GM18909 (cell line): ENCODE measurements at regions not wholly inside any gene's neighbourhood (a gene's known extent, or its start where the extent isn't known, plus 50 kb on each side); places are given as distances from the start of the nearest gene placed in this dataset.
"Not testable (repeated sequence)": the region's sequence is repeated elsewhere in the genome, so short reads cannot be mapped to it uniquely, and the experiment has no call there.

Source experiments
- ATAC-seq: cut with Tn5 transposase; IDR thresholded peaks from one replicate; pipeline ENCODE4 v1.9.1; 2021; ENCODE audit warnings: mild to moderate bottlenecking; ENCODE audit not compliant: unreplicated experiment, poor library complexity

DNA sequence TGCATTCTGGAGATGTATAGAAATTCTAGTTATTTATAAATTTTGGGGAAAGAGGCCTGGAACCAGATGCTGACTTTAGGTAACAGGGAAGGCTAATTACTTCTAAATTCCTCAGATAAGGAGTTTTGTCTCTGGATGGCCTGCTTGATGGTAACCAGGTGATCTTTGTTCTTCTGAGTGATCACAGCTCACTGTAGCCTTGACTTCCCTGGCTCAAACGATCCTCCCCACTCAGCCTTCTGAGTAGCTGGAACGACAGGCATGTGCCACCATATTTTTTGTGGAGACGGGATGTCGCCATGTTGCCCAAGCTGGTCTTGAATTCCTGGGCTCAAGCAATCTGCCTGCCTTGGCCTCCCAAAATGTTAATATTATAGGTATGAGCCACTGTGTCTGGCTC lies 54.4 kb upstream of the MSH6 start:
- ATAC-seq, result no peak

DNA sequence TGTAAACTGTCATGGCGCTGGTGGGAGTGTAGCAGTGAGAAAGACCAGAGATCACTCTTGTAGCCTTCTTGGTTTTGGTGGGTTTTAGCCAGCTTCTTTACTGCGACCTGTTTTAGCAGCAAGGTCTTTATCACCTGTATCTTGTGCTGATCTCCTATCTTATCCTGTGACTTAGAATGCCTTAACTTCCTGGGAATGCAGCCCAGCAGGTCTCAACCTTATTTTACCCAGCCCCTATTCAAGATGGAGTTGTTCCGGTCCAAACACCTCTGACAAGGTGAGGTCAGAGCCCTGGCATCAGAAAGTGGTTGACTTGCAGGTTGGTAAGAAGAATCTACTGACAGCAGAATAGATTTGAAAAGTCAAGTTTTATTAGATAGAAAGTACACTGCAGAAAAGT lies 55.0 kb upstream of the MSH6 start:
- no peak for ATAC-seq

DNA sequence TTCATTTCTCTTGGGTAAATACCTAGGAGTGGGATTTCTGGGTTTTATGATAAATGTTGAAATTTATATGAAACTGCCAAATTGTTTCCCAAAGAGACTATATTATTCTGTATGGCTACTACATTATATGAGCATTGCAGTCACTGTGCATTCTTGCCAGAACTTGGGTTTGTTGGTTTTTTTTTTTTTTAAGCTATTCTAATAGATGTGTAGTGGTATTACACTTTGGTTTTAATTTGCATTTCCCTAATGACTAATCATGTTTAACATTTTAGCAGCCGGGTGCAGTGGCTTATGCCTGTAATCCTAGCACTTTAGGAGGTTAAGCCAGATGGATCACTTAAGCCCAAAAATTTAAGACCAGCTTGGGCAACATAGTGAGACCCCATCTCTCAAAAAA lies 56.0 kb upstream of the MSH6 start:
- not testable (repeated sequence) for ATAC-seq

DNA sequence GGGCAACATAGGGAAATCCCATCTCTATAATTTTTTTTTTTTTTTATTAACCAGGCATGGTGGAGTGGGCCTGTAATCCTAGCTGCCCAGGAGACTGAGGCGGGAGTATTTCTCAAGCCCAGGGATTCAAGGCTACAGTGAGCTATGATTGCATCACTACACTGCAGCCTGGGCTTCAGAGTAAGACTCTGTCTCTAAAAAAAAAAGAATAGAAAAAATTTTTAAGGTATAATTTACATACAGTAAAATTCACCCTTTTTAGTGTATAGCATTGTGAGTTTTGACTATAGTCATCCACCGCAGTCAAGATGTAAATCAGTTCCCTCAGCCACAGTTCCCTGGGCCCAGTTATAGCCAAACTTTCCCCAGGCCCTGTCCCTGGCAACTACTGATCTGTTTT lies 57.1 kb upstream of the MSH6 start:
- no peak for ATAC-seq

DNA sequence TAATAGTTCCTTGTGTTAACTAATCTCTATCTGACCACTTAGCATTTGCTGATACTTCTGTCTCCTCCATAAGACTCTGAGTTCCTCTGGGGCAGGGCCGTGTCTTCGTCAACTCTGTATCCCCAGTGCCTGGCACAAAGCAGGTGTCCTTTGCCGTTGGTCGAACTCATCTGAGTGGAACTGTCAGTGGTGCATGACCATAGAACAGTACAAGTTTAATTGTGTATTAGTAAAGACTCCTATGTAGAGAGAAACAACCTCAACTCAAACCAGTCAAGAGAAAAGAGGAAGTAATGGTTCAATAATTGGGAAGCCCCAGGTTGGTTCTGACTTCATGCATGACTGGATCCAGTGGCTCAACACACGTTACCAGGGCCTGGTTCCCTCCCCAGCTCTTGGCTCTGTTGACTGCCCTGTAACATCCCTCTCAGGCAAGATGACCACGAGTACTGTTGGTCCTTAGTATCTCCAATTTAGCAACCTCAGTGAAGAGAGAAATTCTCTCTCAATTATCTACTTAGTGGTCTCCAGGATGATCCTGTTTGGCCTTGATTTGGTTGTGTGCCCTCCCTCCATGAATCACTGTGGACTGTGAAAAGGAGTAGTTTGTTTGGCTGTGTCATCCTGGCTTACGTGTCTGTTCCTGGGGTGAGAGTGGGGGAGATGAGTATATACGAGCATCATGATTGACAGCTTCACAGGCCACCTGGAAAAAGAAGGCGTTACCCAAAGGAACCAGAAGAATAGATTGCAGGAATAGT lies 58.5 kb upstream of the MSH6 start:
- ATAC-seq, result peak; percentile 88

DNA sequence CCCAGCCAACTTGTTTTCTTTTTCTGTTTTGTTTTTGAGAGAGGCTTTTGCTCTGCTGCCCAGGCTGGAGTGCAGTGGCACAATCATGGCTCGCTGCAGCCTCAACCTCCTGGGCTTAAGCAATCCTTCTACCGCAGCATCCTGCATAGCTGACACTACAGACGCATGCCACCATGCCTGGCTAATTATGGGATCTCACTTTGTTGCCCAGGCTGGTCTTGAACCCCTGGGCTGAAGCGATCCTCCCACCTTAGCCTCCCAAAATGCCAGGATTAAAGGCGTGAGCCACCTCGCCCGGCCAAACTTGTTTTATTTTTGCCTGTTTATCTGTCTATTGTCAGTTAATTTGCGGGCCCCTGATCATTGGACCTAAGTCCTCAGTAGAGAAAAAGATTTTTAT lies 61.6 kb upstream of the MSH6 start:
- no peak for ATAC-seq

DNA sequence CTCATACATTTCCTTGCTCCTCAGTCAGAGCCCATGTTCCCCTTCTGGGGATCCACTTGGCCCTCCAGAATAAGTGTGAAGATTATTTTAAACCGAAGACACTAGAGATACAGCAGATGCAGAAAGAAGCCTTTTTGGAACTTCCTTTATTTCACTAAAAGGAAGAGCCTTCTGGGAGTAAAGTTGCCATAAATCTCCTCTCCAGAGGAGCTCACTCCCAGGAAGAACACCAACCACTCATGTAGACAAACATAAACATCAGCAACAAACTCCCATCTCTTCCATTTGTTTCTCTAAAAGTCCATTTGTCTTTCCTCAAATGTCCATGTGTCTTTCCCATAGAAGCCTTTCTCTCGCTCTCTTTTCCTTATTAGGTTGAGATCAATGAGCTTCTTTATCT lies 62.4 kb upstream of the MSH6 start:
- no peak for ATAC-seq

DNA sequence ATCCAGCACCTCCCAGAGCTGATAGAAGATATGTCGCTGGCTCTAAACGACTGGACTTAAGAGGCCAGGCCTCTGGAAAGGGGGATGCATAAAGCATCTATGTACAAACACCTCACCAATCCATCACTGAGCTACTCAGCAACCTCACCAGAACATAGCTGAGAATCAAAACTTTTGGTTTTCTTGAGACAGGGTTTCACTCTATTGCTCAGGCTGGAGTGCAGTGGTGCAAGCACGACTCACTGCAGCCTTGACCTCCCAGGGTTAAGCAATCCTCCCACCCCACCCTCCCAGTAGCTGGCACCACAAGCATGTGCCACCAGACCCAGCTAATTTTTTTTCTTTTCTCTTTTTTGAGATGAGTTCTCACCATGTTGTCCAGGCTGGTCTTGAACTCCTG lies 62.9 kb upstream of the MSH6 start:
- no peak for ATAC-seq

DNA sequence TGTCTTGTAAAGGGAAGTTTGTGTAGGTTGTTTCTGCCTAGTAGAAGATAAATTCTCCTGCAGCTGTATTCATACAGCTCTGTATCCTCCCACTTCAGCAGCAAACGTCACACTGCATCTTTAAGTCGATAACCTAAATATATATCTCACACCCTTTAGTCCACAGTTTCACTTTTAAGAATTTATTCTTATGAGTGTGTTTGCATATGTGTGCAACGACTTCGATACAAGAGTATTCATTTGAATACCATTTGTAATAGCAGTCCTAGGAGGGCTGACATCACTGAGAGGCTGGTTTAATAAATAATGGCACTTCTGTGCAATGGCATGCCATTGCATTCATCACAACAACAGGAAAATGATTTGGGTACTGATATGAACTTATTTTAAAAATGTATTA lies 63.8 kb upstream of the MSH6 start:
- peak; percentile 75 for ATAC-seq

DNA sequence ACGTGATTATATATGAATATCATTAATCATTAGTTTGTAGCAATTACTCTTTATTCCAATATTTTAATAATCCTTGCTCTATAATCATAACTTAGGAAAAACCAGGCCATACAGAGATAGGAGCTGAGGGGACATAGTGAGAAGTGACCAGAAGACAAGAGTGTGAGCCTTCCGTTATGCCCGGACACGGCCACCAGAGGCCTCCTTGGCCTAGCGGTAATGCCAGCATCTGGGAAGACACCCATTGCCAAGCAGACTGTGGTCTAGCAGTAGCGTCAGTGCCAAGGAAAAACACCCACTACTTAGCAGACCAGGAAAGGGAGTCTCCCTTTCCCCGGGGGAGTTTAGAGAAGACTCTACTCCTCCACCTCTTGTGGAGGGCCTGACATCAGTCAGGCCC lies 66.6 kb upstream of the MSH6 start:
- not testable (repeated sequence) for ATAC-seq

DNA sequence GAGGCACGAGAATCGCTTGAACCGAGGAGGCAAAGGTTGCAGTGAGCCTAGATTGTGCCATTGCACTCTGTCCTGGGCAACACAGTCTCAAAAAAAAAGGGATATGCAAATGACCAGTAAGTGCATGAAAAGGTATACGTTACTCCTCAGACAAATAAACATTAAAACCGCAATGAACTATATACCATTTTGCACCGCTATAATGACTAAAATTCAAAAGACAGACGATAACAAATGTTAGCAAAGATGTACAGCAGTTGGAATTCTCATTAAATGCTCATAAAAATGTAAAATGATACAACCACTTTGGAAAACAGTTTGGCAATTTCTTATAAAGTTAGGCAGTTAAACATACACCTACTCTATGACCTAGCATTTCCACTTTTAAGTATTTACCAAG lies 67.4 kb upstream of the MSH6 start:
- ATAC-seq, result no peak

DNA sequence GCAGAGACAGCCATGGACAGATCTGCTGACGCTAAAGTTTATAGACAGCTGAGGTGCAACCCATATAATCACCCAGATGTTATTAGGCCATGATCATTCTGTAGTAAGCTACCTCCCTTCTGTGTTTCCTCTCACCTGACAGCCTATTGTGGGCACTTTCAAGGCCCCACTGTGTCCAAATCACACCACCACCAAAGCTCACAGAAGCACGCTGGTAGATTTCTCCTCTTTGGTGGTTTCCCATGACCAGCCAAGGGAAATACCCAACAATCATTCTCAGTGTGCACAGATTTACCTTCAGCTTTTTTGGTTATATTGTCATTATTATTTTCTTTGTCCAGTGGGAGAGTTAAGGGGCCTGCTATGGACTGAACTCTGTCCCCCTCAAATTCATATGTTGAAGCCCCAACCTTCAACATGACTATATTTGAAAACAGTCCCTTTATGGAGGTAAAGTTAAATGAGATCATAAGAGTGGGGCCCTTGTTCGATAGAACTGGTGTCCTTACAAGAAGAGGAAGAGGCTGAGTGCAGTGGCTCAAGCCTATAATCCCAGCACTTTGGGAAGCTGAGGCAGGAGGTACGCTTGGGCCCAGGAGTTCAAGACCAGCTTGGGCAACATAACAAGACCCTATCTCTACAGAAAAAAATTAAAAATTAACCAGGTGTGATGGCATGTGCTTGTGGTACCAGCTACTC lies 74.0 kb upstream of the MSH6 start:
- ATAC-seq, result peak; percentile 81

DNA sequence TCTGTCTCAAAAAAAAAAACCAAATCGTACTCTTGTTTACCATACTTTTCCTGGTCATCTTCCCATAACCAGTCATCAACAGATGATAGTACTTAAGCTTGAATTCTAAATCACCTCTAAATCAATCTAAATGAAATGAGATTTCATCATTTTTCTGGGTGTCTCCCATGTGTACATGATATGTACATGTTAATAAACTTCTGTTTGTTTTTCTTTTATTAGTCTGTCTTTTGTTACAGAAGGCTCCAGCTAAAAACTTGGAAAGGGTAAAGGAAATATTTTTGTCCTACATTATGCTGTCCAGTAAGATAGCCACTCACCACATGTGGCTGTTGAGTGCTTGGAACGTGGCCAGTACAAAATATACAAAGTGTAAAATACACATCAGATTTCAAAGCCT lies 78.7 kb upstream of the MSH6 start:
- no peak for ATAC-seq

DNA sequence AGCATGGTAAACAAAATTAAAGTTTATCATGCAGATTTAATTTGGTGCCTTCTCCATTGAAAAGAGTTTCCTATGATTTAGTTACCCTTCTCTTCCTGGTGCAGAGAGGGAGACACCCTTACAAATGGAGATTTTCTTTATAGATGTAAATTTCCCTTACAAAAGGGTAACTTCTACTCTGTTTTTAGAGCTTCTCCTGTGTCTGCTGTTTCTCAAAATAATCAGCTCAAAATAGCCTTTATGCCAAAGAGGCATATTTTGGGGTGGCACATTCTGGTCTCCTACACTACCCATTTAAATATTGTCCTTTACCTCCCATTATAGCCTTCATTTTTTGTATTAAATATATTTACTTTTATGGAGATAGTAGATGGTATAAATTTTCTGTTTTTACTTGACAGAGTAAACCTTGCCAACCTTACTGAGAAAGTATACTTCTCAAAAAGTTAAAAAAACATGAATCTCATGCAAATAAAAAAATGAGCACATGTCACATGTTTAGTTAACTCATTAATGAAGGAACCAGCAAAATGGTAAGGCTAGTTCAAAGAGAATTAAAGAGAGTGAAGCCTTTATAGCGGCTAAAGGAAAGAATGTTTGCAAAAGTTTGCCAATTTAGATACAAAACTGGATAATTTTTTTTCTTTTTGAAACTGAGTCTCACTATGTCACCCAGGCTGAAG lies 83.3 kb upstream of the MSH6 start:
- ATAC-seq, result no peak

DNA sequence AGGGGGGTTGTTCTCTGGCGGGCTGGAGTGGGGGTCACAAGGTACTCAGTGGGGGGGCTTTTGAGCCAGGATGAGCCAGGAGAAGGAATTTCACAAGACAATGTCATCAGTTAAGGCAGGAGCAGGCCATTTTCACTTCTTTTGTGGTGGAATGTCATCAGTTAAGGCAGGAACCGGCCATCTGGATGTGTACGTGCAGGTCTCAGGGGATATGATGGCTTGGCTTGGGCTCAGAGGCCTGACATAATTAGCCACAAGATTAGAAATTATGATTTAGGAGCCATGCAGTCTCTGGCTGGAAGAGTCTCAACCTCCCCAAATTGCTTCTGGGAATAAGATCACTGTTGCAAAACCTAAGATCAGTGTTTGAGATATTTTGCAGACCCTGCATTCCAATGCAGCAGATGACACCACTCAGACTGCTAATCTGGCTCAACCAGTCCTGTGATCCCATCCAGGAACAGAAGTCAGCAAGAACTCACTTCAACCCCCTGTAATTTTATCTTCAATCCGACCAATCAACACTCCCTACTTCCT lies 84.4 kb upstream of the MSH6 start:
- not testable (repeated sequence) for ATAC-seq

DNA sequence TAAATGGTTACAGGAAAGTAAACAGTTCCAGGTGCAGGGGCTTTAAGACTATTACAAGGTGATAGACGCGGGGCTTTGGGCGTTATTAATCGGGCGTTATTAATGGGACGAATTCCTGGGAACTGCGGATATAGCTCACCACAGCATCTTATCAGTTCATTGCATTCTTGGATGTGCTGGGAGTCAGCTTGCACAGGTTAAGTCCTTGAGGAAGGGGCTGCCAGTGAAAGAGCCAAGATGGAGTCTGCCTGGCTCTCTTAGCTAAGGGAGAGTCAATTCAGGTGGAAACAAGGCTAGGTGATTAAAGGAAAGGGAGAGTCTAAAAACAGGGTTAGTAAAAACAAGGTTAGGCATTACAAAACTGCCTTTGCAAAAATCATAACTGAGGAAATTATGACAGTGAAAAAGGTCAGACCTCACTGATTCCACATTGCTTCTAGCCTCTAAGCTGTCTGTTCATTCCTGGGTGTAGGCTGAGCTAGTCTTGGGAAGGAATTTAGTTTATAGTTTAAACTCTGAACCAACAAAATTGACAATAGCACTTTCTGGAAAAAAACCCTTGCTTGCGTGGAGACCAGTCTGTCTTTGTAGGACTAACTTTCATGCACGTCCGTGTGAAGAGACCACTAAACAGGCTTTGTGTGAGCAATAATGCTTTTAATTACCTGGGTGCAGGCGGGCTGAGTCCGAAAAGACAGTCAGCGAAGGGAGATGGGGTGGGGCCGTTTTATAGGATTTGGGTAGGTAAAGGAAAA lies 85.1 kb upstream of the MSH6 start:
- not testable (repeated sequence) for ATAC-seq

DNA sequence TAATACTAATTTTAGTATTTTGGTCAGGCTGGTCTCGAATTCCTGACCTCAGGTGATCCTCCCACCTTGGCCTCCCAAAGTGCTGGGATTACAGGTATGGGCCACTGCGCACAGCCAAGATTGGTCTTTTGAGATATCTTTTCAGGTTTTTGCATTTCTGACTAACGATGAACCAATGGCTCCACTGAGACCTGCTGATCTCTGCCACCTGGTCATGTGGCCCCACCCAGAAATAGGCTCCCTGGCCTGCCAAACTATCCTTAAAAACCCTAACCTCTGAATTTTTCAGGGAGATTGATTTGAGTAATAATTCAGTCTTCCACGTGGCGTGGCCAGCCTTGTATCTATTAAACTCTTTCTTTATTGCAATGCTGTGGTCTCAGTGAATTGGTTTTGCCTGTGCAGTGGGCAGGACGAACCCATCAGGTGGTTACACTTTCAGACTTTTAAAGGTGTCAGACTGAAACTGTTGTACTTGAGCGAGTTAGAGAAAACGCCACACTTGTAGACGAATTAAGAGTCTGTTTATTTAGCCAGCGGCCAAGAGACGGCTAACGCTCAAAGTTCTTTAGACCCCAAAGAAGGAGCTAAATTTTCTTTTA lies 85.8 kb upstream of the MSH6 start:
- peak; percentile 80 for ATAC-seq

DNA sequence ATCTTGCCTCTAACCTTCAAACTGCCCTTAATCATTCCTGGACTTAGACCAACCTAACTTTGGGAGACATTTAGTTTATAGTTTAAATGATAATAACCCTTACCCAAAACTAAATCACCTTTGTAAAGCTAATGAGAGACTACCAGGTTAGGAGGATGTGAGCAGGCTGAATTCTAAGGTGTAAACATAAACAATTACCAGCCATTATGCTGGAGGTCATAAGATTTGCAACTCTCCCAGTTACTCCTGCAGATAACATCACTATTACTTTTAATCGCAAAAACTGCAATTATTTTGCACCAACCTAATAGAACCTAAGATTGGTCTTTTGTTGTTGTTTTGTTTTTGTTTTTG lies 86.5 kb upstream of the MSH6 start:
- ATAC-seq, result no peak

DNA sequence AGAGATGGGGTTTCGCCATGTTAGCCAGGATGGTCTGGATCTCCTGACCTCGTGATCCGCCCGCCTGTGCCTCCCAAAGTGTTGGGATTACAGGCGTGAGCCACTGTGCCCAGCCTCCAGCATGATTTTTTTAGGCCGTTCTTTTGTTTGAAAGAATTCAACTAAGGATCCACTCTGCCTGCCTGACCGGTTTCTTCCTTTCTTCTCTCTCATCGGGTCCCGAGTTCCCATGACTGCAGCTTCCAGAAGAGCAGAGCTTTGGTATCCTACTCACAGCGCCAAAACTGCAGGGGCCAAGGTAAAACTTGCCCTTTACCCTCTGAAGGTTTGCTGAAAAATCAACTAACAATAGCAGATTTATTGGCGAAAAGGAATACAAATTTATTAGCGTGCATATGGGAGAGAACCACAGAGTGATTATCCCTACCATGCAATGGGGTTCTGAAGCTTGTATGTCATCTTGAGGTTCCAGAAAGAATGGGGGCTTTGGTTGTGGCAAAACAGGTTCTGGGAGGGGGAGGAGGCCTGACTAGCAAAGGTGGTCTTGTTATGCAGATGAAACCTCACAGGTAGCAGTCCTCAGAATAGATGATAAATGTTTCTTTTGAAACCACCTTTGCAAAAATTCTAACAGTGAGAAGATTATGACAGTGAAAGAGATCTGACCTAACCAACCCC lies 87.0 kb upstream of the MSH6 start:
- no peak for ATAC-seq

DNA sequence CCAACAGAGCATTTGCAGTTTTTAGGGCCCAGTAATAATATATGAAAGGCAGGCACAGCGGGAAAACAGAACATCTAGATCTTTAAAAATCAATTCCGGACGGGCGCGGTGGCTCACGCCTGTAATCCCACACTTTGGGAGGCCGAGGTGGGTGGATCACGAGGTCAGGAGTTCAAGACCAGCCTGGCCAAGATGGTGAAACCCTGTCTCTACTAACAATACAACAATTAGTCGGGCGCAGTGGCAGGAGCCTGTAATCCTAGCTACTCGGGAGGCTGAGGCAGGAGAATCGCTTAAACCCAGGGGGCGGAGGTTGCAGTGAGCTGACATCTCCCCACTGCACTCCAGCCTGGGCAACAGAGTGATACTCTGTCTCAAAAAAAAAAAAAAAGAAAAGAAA lies 88.5 kb upstream of the MSH6 start:
- not testable (repeated sequence) for ATAC-seq
